H9 (cell line): ENCODE measurements at regions not wholly inside any gene's neighbourhood (a gene's known extent, or its start where the extent isn't known, plus 50 kb on each side); places are given as distances from the start of the nearest gene placed in this dataset.

ENCODE experiments used
- DNase-seq: peaks from one replicate; pipeline ENCODE4 v3.0.0-alpha.2; 2017
- H2AFZ ChIP-seq: one replicate; pipeline ENCODE4 v1.6.1; 2013; ENCODE audit warnings: mild to moderate bottlenecking, low read length, control low read depth, moderate library complexity
- H2AK5ac ChIP-seq: 2 replicates; pipeline ENCODE4 v1.6.1; 2013; ENCODE audit warnings: low read length, control low read depth, mixed read lengths; ENCODE audit not compliant: insufficient read length
- H2BK120ac ChIP-seq: one replicate; pipeline ENCODE4 v1.6.1; 2013; ENCODE audit warnings: low read depth, mild to moderate bottlenecking, low read length, control low read depth, inconsistent platforms; ENCODE audit not compliant: poor library complexity, severe bottlenecking
- H2BK12ac ChIP-seq: 2 replicates; pipeline ENCODE4 v1.6.1; 2013; ENCODE audit warnings: low read length, control low read depth, mixed read lengths, low read depth; ENCODE audit not compliant: insufficient read length
- H2BK15ac ChIP-seq: 2 replicates; pipeline ENCODE4 v1.6.1; 2013; ENCODE audit warnings: low read depth, low read length, control low read depth
- H2BK20ac ChIP-seq: one replicate; pipeline ENCODE4 v1.6.1; 2013; ENCODE audit warnings: low read depth, mild to moderate bottlenecking, low read length, control low read depth, inconsistent platforms; ENCODE audit not compliant: poor library complexity, severe bottlenecking
- H2BK5ac ChIP-seq: 2 replicates; pipeline ENCODE4 v1.6.1; 2013; ENCODE audit warnings: low read length, control low read depth, mixed read lengths; ENCODE audit not compliant: insufficient read length
- H3K14ac ChIP-seq: 2 replicates; pipeline ENCODE4 v1.6.1; 2013; ENCODE audit warnings: low read length, control low read depth; ENCODE audit not compliant: insufficient read depth
- H3K18ac ChIP-seq: 2 replicates; pipeline ENCODE4 v1.6.1; 2013; ENCODE audit warnings: low read depth, mild to moderate bottlenecking, mixed read lengths, low read length, control low read depth; ENCODE audit not compliant: insufficient read length
- H3K23ac ChIP-seq: 2 replicates; pipeline ENCODE4 v1.6.1; 2013; ENCODE audit warnings: low read length, control low read depth, mixed read lengths, low read depth; ENCODE audit not compliant: insufficient read length
- H3K23me2 ChIP-seq: 2 replicates; pipeline ENCODE4 v1.6.1; 2013; ENCODE audit warnings: low read depth, mild to moderate bottlenecking, mixed read lengths, low read length, control low read depth; ENCODE audit not compliant: insufficient read length, poor library complexity, severe bottlenecking
- H3K27ac ChIP-seq: 2 replicates; pipeline ENCODE4 v1.5.1; 2013; ENCODE audit warnings: low read length, control low read depth, mixed read lengths, low read depth; ENCODE audit not compliant: insufficient read length
- H3K27me3 ChIP-seq: 2 replicates; pipeline ENCODE4 v1.6.1; 2013; ENCODE audit warnings: low read length, control low read depth, inconsistent platforms; ENCODE audit not compliant: insufficient read depth
- H3K4ac ChIP-seq: 2 replicates; pipeline ENCODE4 v1.6.1; 2013; ENCODE audit warnings: low read depth, mild to moderate bottlenecking, control low read depth, inconsistent platforms, low read length, moderate library complexity
- H3K4me1 ChIP-seq: 2 replicates; pipeline ENCODE4 v1.6.1; 2013; ENCODE audit warnings: low read length, control low read depth, inconsistent platforms; ENCODE audit not compliant: insufficient read depth
- H3K4me2 ChIP-seq: 2 replicates; pipeline ENCODE4 v1.6.1; 2013; ENCODE audit warnings: low read length, control low read depth, mixed read lengths; ENCODE audit not compliant: insufficient read length, insufficient read depth
- H3K56ac ChIP-seq: 2 replicates; pipeline ENCODE4 v1.6.1; 2013; ENCODE audit warnings: low read depth, mild to moderate bottlenecking, mixed read lengths, low read length, control low read depth; ENCODE audit not compliant: insufficient read length
- H3K79me1 ChIP-seq: 2 replicates; pipeline ENCODE4 v1.6.1; 2013; ENCODE audit warnings: low read depth, mild to moderate bottlenecking, moderate library complexity, low read length, control low read depth, inconsistent platforms; ENCODE audit not compliant: insufficient read depth, poor library complexity, severe bottlenecking
- H3K79me2 ChIP-seq: 2 replicates; pipeline ENCODE4 v1.6.1; 2013; ENCODE audit warnings: low read length, control low read depth, inconsistent platforms; ENCODE audit not compliant: insufficient read depth
- H3K9ac ChIP-seq: 2 replicates; pipeline ENCODE4 v1.6.1; 2013; ENCODE audit warnings: low read length, control low read depth, mixed read lengths; ENCODE audit not compliant: insufficient read length; ENCODE audit errors: extremely low read depth
- H3K9me3 ChIP-seq: one replicate; pipeline ENCODE4 v1.6.1; 2013; ENCODE audit warnings: low read depth, low read length, inconsistent platforms; ENCODE audit not compliant: control insufficient read depth
- H3T11ph ChIP-seq: one replicate; pipeline ENCODE4 v1.6.1; 2013; ENCODE audit warnings: mild to moderate bottlenecking, low read length, control low read depth, inconsistent platforms
- H4K20me1 ChIP-seq: one replicate; pipeline ENCODE4 v1.6.1; 2013; ENCODE audit not compliant: control insufficient read depth, insufficient read length, insufficient read depth
- H4K5ac ChIP-seq: 2 replicates; pipeline ENCODE4 v1.6.1; 2013; ENCODE audit warnings: low read depth, mild to moderate bottlenecking, mixed read lengths, low read length, control low read depth; ENCODE audit not compliant: insufficient read length
- H4K8ac ChIP-seq: replicated peaks from 2 replicates; pipeline ENCODE4 v1.6.1; 2013; ENCODE audit warnings: low read length, control low read depth, mixed read lengths, low read depth; ENCODE audit not compliant: insufficient read length
- H4K91ac ChIP-seq: 2 replicates; pipeline ENCODE4 v1.6.1; 2013; ENCODE audit warnings: low read depth, mild to moderate bottlenecking, moderate library complexity, mixed read lengths, low read length, control low read depth; ENCODE audit not compliant: insufficient read length
- H3K27ac Mint-ChIP-seq, 3 experiments: 2 replicates in 2 of 3; 3 replicates in 1 of 3; pipeline ENCODE4 v1.8.0; 2020 to 2021; ENCODE audit warnings: mixed read lengths in 3 of 3, mild to moderate bottlenecking in 1 of 3, moderate library complexity in 1 of 3
- H3K27me3 Mint-ChIP-seq: 2 replicates; pipeline ENCODE4 v1.8.0; 2021; ENCODE audit warnings: low read depth, mild to moderate bottlenecking, moderate library complexity, mixed read lengths
- H3K36me3 Mint-ChIP-seq, 3 experiments: 2 replicates in 2 of 3; 3 replicates in 1 of 3; pipeline ENCODE4 v1.8.0; 2020 to 2021; ENCODE audit warnings: low read depth in 3 of 3, mixed read lengths in 3 of 3; ENCODE audit not compliant: insufficient read depth in 1 of 3
- H3K4me1 Mint-ChIP-seq, 2 experiments: 2 replicates each; pipeline ENCODE4 v1.8.0; 2020; ENCODE audit warnings: mixed read lengths in 2 of 2
- H3K4me3 Mint-ChIP-seq, 2 experiments: 2 replicates in 1 of 2; 3 replicates in 1 of 2; pipeline ENCODE4 v1.8.0; 2020 to 2021; ENCODE audit warnings: mild to moderate bottlenecking in 2 of 2, mixed read lengths in 2 of 2, moderate library complexity in 1 of 2
- H3K9me3 Mint-ChIP-seq, 2 experiments: 2 replicates in 1 of 2; 3 replicates in 1 of 2; pipeline ENCODE4 v1.8.0; 2020; ENCODE audit warnings: mild to moderate bottlenecking in 2 of 2, mixed read lengths in 2 of 2, moderate library complexity in 1 of 2
- WGBS: extraction: QIAGEN DNeasy Blood & Tissue Kit; methylation state at CpG from one replicate; pipeline ENCODE4 v1.1.7; 2013; ENCODE audit warnings: missing lambda C conversion rate, low lambda C conversion rate, mixed read lengths; ENCODE audit not compliant: insufficient read length; ENCODE audit errors: extremely low coverage; 5-methylcytosine and 5-hydroxymethylcytosine counted together
- TF ChIP-seq, protein P1 (sequence below): fragments of 200-600 bp; sonication (generic); conservative IDR thresholded peaks from 3 replicates; pipeline ENCODE4 v1.8.0; 2021; ENCODE audit warnings: antibody characterized with exemption, mild to moderate bottlenecking

DNA sequence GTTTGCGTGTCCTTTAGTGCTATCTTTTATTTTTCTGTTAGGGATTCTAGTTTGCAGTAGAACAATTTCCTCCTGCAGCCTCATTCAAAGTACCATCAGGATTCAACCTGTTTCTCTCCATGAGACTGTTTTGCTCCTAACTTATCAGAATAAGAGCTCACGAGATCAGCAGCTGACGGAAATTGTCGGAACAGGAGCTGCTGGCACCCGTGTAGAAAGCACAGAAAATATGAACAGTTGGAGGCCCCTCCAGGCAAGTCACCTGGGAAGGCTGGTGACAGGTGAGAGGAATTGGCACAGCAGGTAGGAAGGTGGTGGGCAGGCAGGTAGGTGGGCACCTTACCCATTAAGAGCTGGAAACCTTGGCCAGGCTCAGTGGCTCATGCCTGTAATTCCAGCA lies 368.6 kb downstream of the CDH26 start:
- WGBS: no CpG with 5 or more reads among the region's 5 CpGs
- no peak overlapping the region for H2AK5ac ChIP-seq
- no peak overlapping the region for H3K14ac ChIP-seq
- peaks cover 4 to 6% of the 10 kb centered on the region in 2 experiments; a peak in 2 of 4 replicates for H3K4me1 Mint-ChIP-seq
- TF ChIP-seq, protein P1, sequence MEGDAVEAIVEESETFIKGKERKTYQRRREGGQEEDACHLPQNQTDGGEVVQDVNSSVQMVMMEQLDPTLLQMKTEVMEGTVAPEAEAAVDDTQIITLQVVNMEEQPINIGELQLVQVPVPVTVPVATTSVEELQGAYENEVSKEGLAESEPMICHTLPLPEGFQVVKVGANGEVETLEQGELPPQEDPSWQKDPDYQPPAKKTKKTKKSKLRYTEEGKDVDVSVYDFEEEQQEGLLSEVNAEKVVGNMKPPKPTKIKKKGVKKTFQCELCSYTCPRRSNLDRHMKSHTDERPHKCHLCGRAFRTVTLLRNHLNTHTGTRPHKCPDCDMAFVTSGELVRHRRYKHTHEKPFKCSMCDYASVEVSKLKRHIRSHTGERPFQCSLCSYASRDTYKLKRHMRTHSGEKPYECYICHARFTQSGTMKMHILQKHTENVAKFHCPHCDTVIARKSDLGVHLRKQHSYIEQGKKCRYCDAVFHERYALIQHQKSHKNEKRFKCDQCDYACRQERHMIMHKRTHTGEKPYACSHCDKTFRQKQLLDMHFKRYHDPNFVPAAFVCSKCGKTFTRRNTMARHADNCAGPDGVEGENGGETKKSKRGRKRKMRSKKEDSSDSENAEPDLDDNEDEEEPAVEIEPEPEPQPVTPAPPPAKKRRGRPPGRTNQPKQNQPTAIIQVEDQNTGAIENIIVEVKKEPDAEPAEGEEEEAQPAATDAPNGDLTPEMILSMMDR: no peak
- no peaks in the 10 kb centered on the region for H3K79me1 ChIP-seq
- no peaks in the 10 kb centered on the region for H4K20me1 ChIP-seq
- no peak overlapping the region for H3K4me2 ChIP-seq
- H3K79me2 ChIP-seq: no peaks in the 10 kb centered on the region
- H3K9ac ChIP-seq: no peak overlapping the region
- no peak overlapping the region for H4K91ac ChIP-seq
- no peak for DNase-seq
- no peak overlapping the region for H3T11ph ChIP-seq
- H3K23ac ChIP-seq: no peak overlapping the region
- no peak overlapping the region for H3K27ac ChIP-seq
- H3K23me2 ChIP-seq: no peaks in the 10 kb centered on the region
- H3K4me1 ChIP-seq: no peaks in the 10 kb centered on the region
- no peak overlapping the region for H2BK15ac ChIP-seq
- no peak overlapping the region for H4K5ac ChIP-seq
- H4K8ac ChIP-seq: no peak overlapping the region
- peaks cover 9% of the 10 kb centered on the region for H3K27me3 Mint-ChIP-seq
- H3K9me3 Mint-ChIP-seq: peaks cover 4 to 12% of the 10 kb centered on the region in 2 experiments
- no peaks in the 10 kb centered on the region for H3K9me3 ChIP-seq
- H2BK12ac ChIP-seq: no peak overlapping the region
- H2BK120ac ChIP-seq: no peak overlapping the region
- no peak overlapping the region for H3K4me3 Mint-ChIP-seq
- H3K56ac ChIP-seq: no peak overlapping the region
- H3K4ac ChIP-seq: no peak overlapping the region
- H3K36me3 Mint-ChIP-seq: peaks cover 0 to 1% (median 0%) of the 10 kb centered on the region in 3 experiments; a peak in 1 of 7 replicates
- no peak overlapping the region for H3K18ac ChIP-seq
- H2AFZ ChIP-seq: no peak overlapping the region
- no peak overlapping the region for H2BK20ac ChIP-seq
- H3K27me3 ChIP-seq: no peaks in the 10 kb centered on the region
- H3K27ac Mint-ChIP-seq: no peak overlapping the region; a peak in 1 of 7 replicates
- no peak overlapping the region for H2BK5ac ChIP-seq
